NCI-H524 (cell line): ENCODE measurements at regions not wholly inside any gene's neighbourhood (a gene's known extent, or its start where the extent isn't known, plus 50 kb on each side); places are given as distances from the start of the nearest gene placed in this dataset.
"Not testable (repeated sequence)": the region's sequence is repeated elsewhere in the genome, so short reads cannot be mapped to it uniquely, and the experiment has no call there.

Experiments
- DNase-seq, 2 experiments: peaks; one replicate each; lab custom pipeline; 2025; lab: John Stamatoyannopoulos, UW

DNA sequence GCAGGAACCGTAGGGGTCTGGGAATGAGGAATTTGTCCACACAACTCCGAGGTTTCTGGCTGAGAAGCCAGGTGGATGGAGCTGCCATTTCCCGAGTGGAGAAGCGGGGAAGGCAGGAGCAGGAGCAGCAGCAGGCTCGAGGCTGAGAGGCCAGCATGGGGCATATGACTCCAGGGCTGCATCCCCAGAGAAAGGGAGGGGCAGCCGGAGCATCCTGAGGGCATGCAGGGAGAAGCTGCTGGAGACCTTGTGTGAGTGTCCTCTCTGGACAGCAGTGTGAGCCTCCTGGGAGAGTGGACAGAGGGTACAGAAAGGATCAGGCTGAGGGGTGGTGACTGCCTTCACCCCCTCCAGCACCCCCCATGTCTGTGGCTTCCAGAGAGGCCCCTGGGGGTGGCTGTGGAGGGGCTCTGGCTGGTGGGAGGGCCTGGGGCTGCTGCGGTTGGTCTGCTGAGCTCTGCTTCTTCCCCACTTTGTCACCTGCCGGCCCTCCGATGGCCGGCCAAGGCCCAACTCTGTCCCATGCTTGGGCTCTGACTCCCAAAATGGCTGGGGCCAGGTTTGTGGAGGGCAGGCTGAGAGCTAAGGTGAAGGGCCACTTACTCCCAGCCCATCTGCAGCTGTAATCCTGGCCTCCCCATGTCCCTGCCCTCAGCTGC is 633.1 kb downstream of the MATN1 start:
- no peak for DNase-seq

DNA sequence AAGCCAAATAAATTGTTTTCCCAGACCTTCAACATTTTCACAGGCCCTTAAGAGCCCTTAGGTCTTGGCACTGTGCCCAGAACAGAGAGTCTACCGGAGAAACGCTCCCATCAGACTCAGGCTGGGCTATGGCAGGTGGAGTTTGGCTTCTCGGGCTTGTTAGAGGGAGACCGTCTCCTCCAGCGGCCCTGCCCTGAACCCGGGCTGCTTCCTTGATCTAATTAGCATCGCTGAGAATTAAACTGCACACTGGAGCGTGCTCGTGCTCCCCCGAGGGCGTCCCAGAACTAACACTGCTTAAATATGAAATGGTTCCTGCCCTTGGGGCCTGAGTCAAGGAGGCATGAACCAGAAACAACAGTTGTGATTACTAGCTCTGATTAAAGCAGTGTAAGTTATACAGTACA is 634.4 kb downstream of the MATN1 start:
- peak; percentile 91 to 96 for DNase-seq

DNA sequence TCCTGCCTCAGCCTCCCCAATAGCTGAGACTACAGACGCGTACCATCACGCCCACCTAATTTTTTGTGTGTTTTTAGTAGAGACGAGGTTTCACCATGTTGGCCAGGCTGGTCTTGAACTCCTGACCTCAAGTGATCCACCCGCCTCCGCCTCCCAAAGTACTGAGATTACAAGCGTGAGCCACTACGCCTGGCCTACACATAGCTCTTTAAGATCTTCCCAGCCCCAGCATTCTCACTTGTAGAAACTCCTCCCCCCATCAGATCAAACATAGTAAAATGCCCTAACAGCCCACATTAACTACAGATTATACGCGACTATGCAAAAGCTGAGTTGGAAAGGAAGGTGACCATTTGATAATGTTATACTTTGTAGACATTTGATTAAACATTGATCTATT is 634.8 kb downstream of the MATN1 start:
- no peak for DNase-seq

DNA sequence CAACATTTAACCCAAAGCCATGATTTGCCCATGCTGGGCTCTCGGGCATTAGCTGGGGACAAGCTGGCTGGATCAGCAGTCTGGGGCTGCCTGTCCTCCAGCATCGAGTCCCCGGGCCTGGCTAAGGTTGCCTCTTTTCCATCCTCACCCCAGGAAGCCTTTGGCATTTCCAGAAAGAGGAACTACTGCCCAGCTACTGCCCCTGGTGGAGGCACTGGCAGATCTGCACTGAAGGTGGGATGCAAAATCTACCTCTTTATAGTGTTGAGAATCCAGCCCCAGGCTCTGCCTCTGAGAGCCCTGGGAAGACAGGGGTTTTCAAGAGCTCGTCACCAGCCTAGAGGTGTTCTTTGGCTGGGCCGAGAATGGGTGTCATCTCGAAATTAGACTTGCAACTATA is 635.9 kb downstream of the MATN1 start:
- peak in 1 of 2 experiments; percentile 37 for DNase-seq

DNA sequence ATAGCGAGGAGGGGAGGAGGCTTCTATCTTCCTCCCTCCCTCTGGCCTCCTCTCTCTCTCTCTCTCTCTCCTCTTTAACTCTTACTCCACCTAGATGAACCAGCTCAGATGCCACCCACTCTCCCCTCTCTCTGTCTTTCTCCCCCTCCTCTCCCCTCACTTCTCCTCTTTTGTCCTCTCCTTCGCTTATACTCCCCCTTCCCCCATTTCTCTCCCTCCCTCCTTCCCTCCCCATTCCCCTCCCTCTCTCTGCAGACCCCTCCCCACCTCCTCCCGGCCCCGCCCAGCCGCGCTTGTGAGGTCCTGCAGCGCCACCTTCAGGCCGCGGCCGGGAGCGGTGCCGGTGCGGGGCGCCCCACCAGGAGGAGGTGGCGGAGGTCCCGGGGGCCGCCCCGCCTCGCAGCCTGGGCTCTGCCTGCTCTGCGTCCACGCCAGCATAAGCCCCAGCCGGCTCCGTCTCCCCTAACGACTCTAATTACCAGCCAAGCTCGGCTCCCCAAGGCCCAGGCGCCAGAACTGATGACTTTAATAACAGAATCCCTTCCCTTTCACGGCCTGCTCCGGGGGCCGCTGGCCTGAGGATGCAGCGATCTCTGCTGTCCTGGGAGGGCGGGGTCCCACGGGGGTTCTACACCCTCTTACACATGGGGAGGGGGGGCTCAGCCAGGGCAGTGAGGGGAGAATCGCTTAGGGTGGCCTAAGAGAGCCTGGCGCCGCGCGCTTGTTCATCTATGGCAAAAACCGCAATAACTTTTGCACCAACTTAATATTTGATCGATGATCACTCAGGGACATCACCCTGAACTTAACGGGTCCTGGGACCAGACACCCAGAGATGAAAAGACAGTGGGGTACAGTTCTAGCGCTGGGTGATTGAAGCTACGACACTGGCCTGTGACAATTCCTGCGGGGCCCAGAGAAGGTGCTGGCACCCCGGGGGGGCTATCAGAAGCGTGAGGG is 637.3 kb downstream of the MATN1 start:
- DNase-seq = peak in 1 of 2 experiments; percentile 59

DNA sequence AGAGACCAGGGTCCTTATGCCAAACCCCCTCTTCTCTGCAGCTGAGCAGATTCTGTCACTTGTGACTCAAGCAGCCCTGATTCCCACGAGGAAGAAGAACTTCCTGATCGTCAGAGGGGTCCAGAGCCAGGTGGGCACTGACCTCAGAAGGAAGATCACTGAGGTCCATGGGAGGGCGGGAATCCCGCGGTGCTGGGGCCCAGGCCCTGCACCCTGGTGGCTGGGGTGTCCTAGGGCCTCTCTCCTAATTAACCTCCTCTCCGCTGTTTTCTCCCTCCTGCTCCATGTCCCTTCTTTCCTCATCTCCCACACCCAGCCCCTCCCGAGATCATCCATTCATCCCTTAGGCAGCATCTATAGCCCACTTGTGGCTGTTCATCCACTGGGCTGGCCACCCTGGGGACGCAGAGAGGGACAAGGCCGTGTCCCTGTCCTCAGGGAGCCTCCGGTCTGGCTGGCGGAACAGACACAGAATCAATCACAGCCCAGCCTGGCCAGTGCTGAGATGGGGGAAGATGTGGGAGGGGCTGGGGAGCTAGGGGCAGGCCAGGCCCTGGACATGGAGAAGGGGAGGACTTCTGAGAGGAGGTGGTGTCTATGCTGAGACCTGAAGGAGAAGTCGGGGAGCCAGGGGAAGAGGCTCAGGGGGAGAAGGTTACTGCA is 638.3 kb downstream of the MATN1 start:
- no peak for DNase-seq

DNA sequence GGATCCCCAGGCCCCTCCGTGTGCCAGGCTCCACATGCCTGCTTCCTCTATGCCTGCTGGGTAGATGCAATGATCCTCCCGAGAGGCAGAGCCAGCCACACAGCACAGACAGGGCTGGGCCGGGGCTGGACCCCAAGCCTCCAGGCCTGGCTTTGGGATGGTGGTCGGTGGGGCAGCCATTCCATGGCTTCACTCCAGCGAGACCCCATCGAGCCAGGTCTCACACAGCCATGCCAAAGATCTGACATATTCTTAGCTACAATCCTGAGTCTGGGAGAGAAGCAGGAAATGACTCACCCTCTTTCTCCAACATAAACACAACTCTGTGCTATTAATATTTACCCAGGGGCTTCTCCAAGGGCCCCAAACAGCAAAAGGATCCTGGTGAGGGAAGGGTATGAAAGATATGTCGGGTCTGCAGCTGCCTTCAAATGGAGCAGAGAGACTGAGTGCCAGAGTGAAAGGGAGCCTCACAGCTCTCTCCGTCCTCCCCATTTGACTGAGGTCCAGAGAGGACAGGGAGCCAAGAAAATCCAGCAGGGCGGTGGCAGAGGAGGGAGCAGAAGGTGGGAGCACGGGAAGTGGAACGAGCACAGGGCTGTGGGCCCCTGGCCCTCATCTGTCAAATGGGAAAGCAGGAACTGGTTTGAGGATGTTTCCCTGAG is 639.5 kb downstream of the MATN1 start:
- DNase-seq = no peak

DNA sequence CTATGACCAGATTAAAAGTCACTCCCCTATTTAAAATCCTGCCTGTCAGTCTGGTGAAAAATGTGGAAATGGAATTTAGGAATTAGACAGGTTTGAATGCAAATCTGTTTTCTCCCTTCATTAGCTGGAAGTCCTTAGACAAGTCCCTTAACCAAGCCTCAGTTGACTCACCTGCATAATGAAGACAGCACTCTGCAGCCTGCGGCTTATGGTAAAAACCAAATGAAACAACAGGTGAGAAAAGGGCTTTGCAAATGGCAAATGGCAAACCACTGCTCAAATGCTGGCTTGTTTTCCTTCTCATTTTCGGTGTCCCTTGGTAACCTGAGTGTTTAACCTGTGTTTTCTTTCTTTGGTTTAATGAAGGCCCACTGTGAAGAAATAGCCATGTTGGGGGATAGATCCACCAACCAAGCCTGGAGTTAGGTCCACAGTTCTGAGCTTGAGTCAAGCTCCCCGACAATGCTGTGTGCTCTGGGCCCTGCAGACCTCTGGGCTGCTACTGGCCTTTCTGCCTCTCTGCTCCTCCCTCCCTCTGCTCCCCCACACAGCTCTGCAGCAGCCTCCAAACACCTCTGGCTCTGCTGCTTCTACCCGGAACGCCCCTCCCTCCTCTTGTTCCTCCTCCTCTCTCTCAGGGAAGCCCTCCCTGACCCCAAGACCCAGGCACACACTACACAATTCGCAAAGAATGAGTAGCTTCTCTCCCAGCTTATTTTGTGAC is 641.8 kb downstream of the MATN1 start:
- no peak for DNase-seq

DNA sequence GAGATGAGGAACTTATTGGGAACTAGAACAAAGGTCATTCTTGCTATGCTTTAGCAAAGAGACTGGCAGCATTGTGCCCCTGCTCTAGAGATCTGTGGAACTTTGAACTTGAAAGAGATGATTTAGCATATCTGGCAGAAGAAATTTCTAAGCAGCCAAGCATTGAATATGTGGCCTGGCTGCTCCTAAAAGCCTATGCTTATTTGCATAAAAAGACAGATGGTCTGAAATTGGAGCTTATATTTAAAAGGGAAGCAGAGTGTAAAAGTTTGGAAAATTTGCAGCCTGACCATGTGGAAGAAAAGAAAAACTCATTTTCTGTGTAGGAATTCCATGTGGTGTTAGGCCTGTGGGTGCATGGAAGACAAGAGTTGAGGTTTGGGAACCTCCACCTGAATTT is 647.5 kb downstream of the MATN1 start:
- DNase-seq = not testable (repeated sequence)

DNA sequence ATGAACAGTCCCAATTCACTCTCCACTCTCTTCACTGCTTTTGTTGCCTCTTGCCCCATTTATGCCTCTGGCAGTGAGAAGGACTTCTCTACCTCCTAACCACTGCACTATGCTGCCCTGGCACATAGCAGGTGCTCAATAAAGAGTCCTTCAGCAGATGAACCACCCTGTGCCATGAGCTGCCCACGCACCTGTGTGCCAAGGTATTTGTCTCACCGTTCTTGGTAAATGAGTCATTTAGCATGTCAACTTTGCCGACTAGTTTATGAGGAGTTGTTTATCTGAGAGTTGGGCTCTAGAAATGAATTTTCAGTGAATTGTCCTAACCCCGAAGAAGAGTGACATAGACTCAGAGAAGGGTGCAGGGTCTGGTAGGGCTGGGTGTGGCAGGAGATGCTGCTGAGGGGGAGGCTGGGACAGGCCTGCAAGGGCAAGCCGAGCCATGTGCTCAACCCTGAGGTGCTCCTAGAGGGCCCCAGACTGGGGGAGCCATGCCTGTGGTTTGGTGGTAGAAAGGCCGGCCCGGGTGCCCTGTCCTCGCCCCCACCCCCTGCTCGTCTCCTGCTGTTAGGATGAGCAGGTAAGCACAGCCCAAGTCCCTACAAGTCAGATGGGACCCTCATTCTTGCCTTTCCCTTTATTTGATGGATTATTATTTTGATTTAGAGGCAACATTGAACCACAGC is 654.5 kb downstream of the MATN1 start:
- DNase-seq = no peak

DNA sequence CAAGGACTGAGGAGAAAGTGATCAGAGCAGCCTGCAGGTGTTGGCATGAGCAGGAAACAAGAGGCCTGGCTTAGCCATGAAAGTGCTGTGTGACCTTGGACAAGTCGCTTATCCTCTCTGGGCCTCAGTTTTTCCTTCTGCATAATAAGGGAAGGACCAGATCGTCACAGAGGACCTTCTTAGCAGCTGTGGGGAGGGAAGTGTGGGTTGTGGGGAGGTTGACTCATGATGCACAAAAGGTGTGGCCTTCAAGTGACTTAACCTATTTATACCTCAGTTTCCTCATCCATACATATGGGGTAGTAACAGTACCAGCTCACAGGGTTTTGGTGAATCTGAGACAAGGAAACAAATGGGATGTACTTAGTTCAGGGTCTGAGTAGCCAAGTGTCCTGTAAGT is 658.8 kb downstream of the MATN1 start:
- DNase-seq = no peak

DNA sequence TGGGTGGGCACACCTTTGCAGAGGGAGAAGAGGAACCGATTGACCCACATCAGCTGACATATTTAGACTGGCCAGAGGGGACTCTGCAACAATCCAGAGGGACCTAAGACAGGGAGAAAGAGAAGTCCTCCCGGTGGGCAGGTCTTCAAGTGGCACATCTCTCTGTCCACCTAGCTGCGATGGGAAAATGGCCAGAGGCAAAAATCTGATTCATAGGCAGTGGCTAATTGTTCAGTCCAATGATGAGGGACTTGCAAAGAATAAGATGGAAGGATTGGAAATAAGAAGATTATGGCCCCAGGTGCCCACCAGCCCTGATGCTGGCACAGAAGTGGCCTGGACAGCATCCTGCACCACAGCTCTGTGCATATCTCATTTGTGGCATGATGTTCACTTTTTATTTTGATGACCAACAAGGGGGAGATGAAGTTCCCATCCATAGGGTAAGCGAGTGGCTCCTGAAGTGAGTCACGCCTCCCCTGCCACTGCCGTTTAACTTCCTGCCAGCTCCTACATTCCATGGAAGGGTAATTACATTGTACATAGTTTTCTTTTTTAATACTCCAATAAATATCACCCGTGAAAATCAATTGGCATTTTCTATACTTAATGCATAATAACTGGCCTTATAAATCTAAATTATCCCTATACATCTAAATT is 659.6 kb downstream of the MATN1 start:
- DNase-seq = no peak

DNA sequence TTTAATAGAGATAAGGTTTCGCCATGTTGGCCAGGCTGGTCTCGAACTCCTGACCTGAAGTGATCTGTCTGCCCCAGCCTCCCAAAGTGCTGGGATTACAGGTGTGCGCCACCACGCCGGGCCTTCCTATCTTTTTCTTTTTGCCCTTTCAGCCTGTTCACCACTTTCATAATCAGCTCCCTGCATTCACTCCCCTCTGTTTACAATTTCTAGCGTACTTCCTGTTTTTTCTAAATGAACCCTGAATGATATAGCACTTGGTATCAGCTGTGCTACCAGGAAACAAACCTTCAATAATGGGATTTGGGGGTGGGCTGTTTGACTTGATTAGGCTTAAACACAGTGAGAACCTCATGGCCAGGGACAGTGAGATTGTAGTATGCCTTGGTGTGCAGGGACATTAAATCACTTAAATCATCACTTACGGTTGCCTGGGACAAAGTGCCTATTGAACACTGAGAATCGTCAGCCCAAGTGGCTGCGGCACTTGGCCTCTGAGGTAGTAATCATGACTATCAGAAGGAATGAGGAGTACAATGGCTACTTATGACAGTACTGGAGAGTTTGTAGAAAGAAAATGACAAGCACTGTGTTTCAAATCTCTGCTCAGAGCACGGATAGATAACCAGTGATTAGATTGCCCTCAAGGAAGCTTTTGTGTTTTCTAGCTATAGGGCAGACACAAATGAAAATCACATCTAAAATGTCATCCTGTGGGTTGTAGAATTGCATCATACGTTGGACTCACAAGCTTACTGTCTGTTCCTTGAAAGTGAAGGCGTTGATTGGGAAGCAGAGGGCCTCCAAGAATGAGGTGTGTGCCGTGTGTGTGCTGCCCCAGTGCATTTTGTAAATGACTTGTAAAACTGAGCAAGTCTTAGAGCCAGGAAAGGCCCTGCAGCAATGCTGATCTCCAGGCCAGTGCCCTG is 661.8 kb downstream of the MATN1 start:
- DNase-seq = no peak

DNA sequence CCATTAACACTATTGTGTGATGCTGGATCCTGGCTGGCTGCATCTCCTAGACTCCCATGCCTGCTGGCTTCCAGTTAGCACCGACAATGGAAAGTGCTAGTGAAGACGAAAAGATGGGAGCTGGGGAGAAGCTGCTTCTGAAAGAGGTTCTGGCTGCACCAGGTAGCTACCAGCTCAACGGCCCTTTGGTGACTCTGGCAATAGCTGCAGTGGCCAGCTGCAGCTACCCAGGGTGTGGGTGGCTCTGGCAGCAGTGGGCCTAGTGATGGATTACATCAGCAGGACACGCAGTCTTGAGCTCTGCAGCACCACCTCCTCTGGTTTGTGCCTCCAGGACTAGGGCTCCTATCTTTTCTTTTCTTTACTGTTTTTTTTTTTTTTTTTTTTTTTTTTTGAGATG is 662.6 kb downstream of the MATN1 start:
- DNase-seq = no peak

DNA sequence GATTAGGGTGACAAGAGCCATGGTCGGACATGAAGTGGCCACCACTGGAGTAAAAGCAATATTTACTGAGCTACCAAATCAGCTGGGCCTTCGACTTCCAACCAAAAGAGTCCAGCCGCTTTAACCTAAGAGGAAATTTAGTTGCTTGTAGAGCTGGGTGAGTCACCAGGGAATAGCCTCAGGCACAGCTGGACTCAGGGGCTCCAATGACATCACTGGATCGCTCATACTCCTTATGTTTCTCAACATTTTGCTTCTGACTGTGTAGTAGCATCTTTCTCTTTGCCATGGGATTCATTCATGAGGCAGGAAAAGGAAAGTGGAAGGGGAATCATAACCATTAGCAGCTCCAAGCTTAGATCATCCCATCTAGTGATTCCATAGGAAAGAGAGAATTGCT is 664.4 kb downstream of the MATN1 start:
- no peak for DNase-seq

DNA sequence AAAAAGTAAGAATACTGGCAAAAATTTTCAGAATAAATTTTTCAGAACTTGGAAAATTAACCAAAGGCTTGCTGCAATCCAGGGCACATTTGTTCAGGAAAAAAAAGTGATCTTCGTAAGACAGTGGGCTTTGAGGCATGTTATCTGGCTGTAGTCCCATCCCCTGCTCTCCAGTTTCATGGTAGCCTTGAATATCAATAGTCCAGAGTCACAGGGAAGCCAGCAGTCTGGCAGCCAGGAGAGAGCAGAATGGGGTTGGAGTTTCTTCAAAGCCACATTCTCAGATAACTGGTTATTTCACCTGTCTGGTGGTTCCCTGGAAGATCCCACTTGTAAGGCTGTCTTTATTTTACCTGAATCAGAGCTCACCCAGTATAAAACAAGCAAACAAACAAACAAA is 669.3 kb downstream of the MATN1 start:
- no peak for DNase-seq

DNA sequence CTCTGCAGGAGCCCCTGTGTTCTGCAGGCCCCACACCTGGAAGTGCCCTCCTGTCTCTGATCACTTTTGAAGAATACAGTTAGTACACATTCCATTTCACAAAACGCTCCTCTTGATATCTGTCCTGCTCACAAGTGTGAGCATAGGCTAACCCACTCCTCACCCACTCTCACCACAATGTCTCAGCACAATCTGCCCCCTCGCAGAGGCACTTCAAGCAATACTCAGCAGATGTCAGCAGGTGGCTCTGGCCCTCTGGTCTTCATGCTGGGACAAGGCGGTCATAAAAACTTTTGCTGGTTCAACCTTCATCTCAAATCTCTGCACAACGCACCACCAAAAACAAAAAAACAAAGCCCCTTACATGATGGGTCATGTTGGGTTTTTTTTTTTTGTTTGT is 671.2 kb downstream of the MATN1 start:
- no peak for DNase-seq

DNA sequence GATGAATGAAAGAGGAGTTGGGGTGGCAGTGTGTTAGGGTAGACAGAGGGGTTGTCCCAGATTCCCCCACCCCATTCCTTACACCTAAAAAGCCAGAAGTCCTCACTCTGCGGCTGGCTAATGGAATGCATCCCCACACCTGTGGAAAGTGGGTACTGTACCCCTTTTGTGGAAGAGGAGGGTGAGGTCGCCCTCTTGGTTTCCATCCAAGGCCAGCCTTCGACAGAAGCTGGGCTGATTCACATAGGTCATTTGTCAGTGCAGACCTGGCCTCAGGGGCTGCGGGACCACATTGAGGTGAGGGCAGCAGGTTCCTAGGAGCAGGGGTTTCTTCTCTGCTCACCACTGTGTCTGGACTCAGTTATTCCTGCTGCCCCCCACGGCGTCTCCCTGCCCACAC is 671.6 kb downstream of the MATN1 start:
- DNase-seq = no peak

DNA sequence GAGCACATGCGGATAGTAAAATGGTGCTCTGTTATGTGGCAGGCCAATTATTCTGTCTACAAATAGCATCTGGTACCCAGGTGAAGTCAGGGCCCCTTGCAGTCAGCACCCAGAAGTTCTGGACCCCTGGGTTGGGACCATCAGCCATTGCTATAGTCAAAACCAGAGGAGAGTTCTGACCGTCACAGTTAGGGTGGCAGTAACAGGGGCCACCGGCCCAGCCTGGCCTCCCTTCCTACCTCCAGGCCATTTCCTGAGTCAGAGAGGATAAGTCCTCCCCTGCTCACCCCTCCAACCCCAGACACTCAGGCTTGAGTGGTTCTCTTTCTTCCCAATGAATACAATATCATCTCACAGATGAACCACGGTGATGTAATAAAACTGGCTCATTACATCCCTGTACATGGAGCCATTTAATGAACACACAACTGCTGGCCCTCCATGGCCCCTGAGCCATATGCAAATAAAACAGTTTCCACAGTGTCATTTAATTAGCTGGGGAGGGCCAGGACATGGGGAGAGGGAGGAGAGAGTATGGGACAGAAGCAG is 673.6 kb downstream of the MATN1 start:
- no peak for DNase-seq
